Keratinocyte (primary cell): ENCODE measurements at regions not wholly inside any gene's neighbourhood (a gene's known extent, or its start where the extent isn't known, plus 50 kb on each side); places are given as distances from the start of the nearest gene placed in this dataset.

Experiments used
- EZH2 ChIP-seq: IDR thresholded peaks from one replicate; pipeline ENCODE4 v1.6.1; 2012; ENCODE audit warnings: inconsistent platforms, mild to moderate bottlenecking, low read length, moderate library complexity
- TF ChIP-seq, protein P1 (sequence below), 3 experiments: IDR thresholded peaks in 1 of 3; conservative IDR thresholded peaks in 1 of 3; optimal IDR thresholded peaks in 1 of 3; 2 replicates in 2 of 3; 3 replicates in 1 of 3; pipeline versions ENCODE3 to v1.5.1; 2011; ENCODE audit warnings: low read length in 3 of 3, mild to moderate bottlenecking in 3 of 3, moderate library complexity in 2 of 3, control low read depth in 1 of 3, inconsistent platforms in 1 of 3; ENCODE audit not compliant: insufficient read depth in 2 of 3; ENCODE audit errors: extremely low read depth in 1 of 3

DNA sequence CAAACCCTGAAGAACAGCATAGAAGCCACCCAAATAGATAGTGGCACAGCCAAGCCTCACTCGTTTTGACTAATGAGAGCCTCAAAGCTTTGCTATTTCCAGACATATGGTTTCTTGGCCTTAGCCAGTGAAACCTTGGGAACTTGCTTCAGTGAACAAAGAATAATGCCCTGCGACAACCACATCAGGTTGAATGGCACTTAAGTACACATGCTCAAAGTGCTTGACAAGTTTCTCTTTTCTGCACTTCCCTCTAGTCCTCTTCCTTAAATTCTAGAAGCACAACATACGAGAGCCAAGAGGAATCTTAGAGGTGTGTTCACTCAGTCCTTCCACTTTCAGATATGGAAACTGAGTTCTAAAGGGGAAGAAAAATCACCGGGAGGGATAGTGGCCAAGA is 258.3 kb downstream of the HAUS1 start:
- TF ChIP-seq, protein P1, sequence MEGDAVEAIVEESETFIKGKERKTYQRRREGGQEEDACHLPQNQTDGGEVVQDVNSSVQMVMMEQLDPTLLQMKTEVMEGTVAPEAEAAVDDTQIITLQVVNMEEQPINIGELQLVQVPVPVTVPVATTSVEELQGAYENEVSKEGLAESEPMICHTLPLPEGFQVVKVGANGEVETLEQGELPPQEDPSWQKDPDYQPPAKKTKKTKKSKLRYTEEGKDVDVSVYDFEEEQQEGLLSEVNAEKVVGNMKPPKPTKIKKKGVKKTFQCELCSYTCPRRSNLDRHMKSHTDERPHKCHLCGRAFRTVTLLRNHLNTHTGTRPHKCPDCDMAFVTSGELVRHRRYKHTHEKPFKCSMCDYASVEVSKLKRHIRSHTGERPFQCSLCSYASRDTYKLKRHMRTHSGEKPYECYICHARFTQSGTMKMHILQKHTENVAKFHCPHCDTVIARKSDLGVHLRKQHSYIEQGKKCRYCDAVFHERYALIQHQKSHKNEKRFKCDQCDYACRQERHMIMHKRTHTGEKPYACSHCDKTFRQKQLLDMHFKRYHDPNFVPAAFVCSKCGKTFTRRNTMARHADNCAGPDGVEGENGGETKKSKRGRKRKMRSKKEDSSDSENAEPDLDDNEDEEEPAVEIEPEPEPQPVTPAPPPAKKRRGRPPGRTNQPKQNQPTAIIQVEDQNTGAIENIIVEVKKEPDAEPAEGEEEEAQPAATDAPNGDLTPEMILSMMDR (optimal IDR thresholded peaks at IDR 0.05 in 1 of 3, IDR thresholded peaks at IDR 0.05 in 1 of 3, conservative IDR thresholded peaks at IDR 0.05 in 1 of 3; ENCODE audit: extremely low read depth in 1 of 3, insufficient read depth in 2 of 3, low read length in 3 of 3) = no peak
- TF ChIP-seq EZH2 = no peak
